Neuronal stem cell (in vitro differentiated cells): ENCODE measurements at regions not wholly inside any gene's neighbourhood (a gene's known extent, or its start where the extent isn't known, plus 50 kb on each side); places are given as distances from the start of the nearest gene placed in this dataset.
"Not testable (repeated sequence)": the region's sequence is repeated elsewhere in the genome, so short reads cannot be mapped to it uniquely, and the experiment has no call there.

Experiments
- DNase-seq: peaks from one replicate; pipeline ENCODE4 v3.0.0-alpha.2; 2013; ENCODE audit warnings: low spot score
- H2AFZ ChIP-seq: one replicate; pipeline ENCODE4 v1.6.1; 2013; ENCODE audit warnings: mild to moderate bottlenecking, low read length, inconsistent platforms
- H2AK5ac ChIP-seq: 2 replicates; pipeline ENCODE4 v1.6.1; 2013; ENCODE audit warnings: low read depth, mild to moderate bottlenecking, inconsistent platforms, low read length, moderate library complexity, mixed read lengths
- H2BK120ac ChIP-seq: 2 replicates; pipeline ENCODE4 v1.6.1; 2013; ENCODE audit warnings: low read depth, mild to moderate bottlenecking, inconsistent platforms, low read length, moderate library complexity, mixed read lengths
- H2BK12ac ChIP-seq: one replicate; pipeline ENCODE4 v1.6.1; 2013; ENCODE audit warnings: low read length, inconsistent platforms
- H2BK15ac ChIP-seq: 2 replicates; pipeline ENCODE4 v1.6.1; 2013; ENCODE audit warnings: mild to moderate bottlenecking, low read length, inconsistent platforms, mixed read lengths
- H2BK5ac ChIP-seq: one replicate; pipeline ENCODE4 v1.6.1; 2013; ENCODE audit warnings: inconsistent platforms, mild to moderate bottlenecking, low read length, moderate library complexity
- H3K14ac ChIP-seq: one replicate; pipeline ENCODE4 v1.6.1; 2013; ENCODE audit warnings: low read length, inconsistent platforms
- H3K18ac ChIP-seq: 2 replicates; pipeline ENCODE4 v1.6.1; 2013; ENCODE audit warnings: low read length, inconsistent platforms
- H3K23ac ChIP-seq: 2 replicates; pipeline ENCODE4 v1.6.1; 2013; ENCODE audit warnings: low read depth, mild to moderate bottlenecking, mixed read lengths, low read length, inconsistent platforms; ENCODE audit not compliant: poor library complexity
- H3K27ac ChIP-seq: replicated peaks from 3 replicates; pipeline ENCODE4 v1.5.1; 2013; ENCODE audit warnings: low read length, inconsistent platforms
- H3K27me3 ChIP-seq, 3 experiments: 2 replicates each; pipeline ENCODE4 v1.6.1; 2013; ENCODE audit warnings: low read length in 3 of 3, mild to moderate bottlenecking in 2 of 3, inconsistent platforms in 1 of 3, low read depth in 1 of 3, mixed read lengths in 1 of 3, moderate library complexity in 1 of 3; ENCODE audit not compliant: control insufficient read depth in 3 of 3, insufficient read depth in 3 of 3
- H3K36me3 ChIP-seq, 2 donors: replicated peaks in 1 of 2; 2 replicates each; pipeline ENCODE4 v1.6.1; 2013; ENCODE audit warnings: low read length in 2 of 2; ENCODE audit not compliant: control insufficient read depth in 2 of 2, insufficient read depth in 2 of 2
- H3K4ac ChIP-seq: 2 replicates; pipeline ENCODE4 v1.6.1; 2013; ENCODE audit warnings: inconsistent platforms, mild to moderate bottlenecking, low read length, moderate library complexity
- H3K4me1 ChIP-seq, 2 donors: 1 replicate in 1 of 2; 2 replicates in 1 of 2; pipeline ENCODE4 v1.6.1; 2013; ENCODE audit warnings: low read length in 2 of 2, low read depth in 1 of 2; ENCODE audit not compliant: control insufficient read depth in 2 of 2, insufficient read depth in 1 of 2
- H3K4me2 ChIP-seq: one replicate; pipeline ENCODE4 v1.6.1; 2013; ENCODE audit warnings: mild to moderate bottlenecking, low read length, inconsistent platforms; ENCODE audit not compliant: insufficient read depth, poor library complexity, severe bottlenecking
- H3K4me3 ChIP-seq, 2 donors: 2 replicates each; pipeline ENCODE4 v1.5.1; 2013; ENCODE audit warnings: low read length in 2 of 2, mild to moderate bottlenecking in 2 of 2, inconsistent platforms in 1 of 2, moderate library complexity in 1 of 2
- H3K79me1 ChIP-seq: one replicate; pipeline ENCODE4 v1.6.1; 2013; ENCODE audit warnings: low read depth, mild to moderate bottlenecking, inconsistent platforms, low read length, moderate library complexity
- H3K9ac ChIP-seq: one replicate; pipeline ENCODE4 v1.6.1; 2013; ENCODE audit warnings: mild to moderate bottlenecking, low read depth, low read length, inconsistent platforms; ENCODE audit not compliant: poor library complexity
- H3K9me3 ChIP-seq, 2 donors: replicated peaks in 1 of 2; 2 replicates each; pipeline versions ENCODE3 to v1.6.1; 2013; ENCODE audit warnings: low read length in 2 of 2, mild to moderate bottlenecking in 2 of 2, inconsistent platforms in 1 of 2, low read depth in 1 of 2, mixed read lengths in 1 of 2, moderate library complexity in 1 of 2; ENCODE audit not compliant: control insufficient read depth in 2 of 2, insufficient read depth in 1 of 2
- H4K8ac ChIP-seq: one replicate; pipeline ENCODE4 v1.6.1; 2013; ENCODE audit warnings: low read depth, mild to moderate bottlenecking, inconsistent platforms, low read length, moderate library complexity
- H4K91ac ChIP-seq: one replicate; pipeline ENCODE4 v1.6.1; 2013; ENCODE audit warnings: low read length, low read depth, mild to moderate bottlenecking, inconsistent platforms; ENCODE audit not compliant: poor library complexity
- WGBS, 2 donors: extraction: QIAGEN DNeasy Blood & Tissue Kit; methylation state at CpG; one replicate each; pipeline ENCODE4 v1.1.7; 2013; ENCODE audit warnings: missing lambda C conversion rate in 2 of 2, mixed read lengths in 1 of 2; ENCODE audit not compliant: insufficient read length in 2 of 2, insufficient replicate concordance in 1 of 2; ENCODE audit errors: extremely low coverage in 2 of 2; 5-methylcytosine and 5-hydroxymethylcytosine counted together

DNA sequence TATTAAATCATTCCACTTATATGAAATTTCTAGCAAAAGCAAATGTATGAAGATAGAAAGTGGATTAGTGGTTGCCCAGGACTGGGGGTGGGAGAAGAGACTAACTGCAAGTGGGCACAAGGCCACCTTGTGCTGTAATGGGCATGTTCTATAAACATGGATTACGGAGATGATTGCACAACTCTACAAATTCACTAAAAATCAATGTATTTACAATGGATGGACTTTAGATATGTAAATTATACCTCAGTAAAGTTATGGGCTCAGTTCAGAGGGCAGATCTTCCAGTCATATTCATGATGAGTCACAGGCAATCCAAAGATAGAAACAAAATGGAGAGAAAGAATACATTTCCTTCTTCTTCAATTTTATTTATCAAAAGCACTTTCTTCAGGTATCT is 173.9 kb downstream of the NDUFA12 start:
- no peak overlapping the region for H2AFZ ChIP-seq
- H3K4me3 ChIP-seq = no peak overlapping the region
- no peak for DNase-seq
- no peak overlapping the region for H3K4ac ChIP-seq
- H4K8ac ChIP-seq = no peak overlapping the region
- no peak overlapping the region for H3K27ac ChIP-seq
- no peak overlapping the region for H2BK12ac ChIP-seq
- no peak overlapping the region for H2BK120ac ChIP-seq
- no peak overlapping the region for H4K91ac ChIP-seq
- no peak overlapping the region for H2BK5ac ChIP-seq
- H3K14ac ChIP-seq = no peak overlapping the region
- no peak overlapping the region for H3K23ac ChIP-seq
- H3K79me1 ChIP-seq = no peaks in the 10 kb centered on the region
- no peak overlapping the region for H3K18ac ChIP-seq
- peaks cover 2 to 5% of the 10 kb centered on the region in 2 donors for H3K4me1 ChIP-seq
- H2AK5ac ChIP-seq = no peak overlapping the region
- no peaks in the 10 kb centered on the region for H3K9me3 ChIP-seq
- H3K4me2 ChIP-seq = no peak overlapping the region
- peaks cover 0 to 15% (median 0%) of the 10 kb centered on the region in 3 experiments for H3K27me3 ChIP-seq
- no peaks in the 10 kb centered on the region for H3K36me3 ChIP-seq
- no CpG with 5 or more reads among the region's 1 CpG for WGBS, 2 donors
- no peak overlapping the region for H3K9ac ChIP-seq
- H2BK15ac ChIP-seq = no peak overlapping the region

DNA sequence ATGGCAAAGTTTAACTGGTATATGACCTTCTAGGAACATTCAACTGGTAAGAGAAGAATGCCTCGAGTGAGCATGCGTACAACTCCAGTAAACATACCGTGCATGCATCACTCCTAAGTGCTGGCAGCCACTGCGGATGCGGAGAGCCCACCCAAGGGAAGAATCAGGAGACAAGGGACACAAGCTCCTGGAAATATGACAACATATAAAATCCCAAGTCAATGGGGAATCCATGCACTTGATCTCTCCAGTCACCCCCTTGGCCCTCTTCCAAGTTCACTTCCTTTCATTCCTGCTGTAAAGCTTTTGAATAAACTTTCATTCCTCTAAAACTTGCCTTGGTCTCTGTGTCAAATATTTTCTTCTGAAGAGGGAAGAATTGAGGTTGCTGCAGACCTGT is 168.7 kb upstream of the TMCC3 start:
- no peak overlapping the region for H3K23ac ChIP-seq
- no CpG with 5 or more reads among the region's 5 CpGs for whole genome bisulfite sequencing, 2 donors

GRCh38 chr12:94817695-94818075 is 167.3 kb upstream of the TMCC3 start:
- peaks cover 5 to 6% of the 10 kb centered on the region in 2 donors for H3K4me1 ChIP-seq
- DNase-seq = no peak
- no CpG with 5 or more reads among the region's 1 CpG for WGBS, 2 donors
- no peak overlapping the region for H4K91ac ChIP-seq
- no peak overlapping the region for H2BK120ac ChIP-seq
- H3K9me3 ChIP-seq = peaks cover 0 to 16% of the 10 kb centered on the region in 2 donors
- H3K27me3 ChIP-seq = no peaks in the 10 kb centered on the region
- no peak overlapping the region for H3K27ac ChIP-seq
- no peak overlapping the region for H3K18ac ChIP-seq
- no peak overlapping the region for H3K4ac ChIP-seq
- no peaks in the 10 kb centered on the region for H3K36me3 ChIP-seq
- no peaks in the 10 kb centered on the region for H3K79me1 ChIP-seq
- no peak overlapping the region for H2BK15ac ChIP-seq
- no peak overlapping the region for H2AK5ac ChIP-seq
- no peak overlapping the region for H4K8ac ChIP-seq
- H3K9ac ChIP-seq = no peak overlapping the region
- H3K23ac ChIP-seq = no peak overlapping the region
- H3K4me3 ChIP-seq = no peak overlapping the region
- H3K4me2 ChIP-seq = no peak overlapping the region
- H3K14ac ChIP-seq = no peak overlapping the region
- H2BK5ac ChIP-seq = no peak overlapping the region
- no peak overlapping the region for H2BK12ac ChIP-seq
- no peak overlapping the region for H2AFZ ChIP-seq

More for the DNA sequence above, 168.7 kb upstream of the TMCC3 start:
- Histone ChIP-seq H2BK120ac (no peak overlapping the region), H3K4me3 (no peak overlapping the region), H2BK12ac (no peak overlapping the region), H3K36me3 (no peaks in the 10 kb centered on the region), H3K27ac (no peak overlapping the region), H3K14ac (no peak overlapping the region), H3K9me3 (peaks cover 0 to 5% of the 10 kb centered on the region in 2 donors), H3K4me1 (peaks cover 5 to 6% of the 10 kb centered on the region in 2 donors), H3K27me3 (no peaks in the 10 kb centered on the region), H2AFZ (no peak overlapping the region), H3K9ac (no peak overlapping the region), H2BK5ac (no peak overlapping the region), H3K4me2 (no peak overlapping the region), H4K8ac (no peak overlapping the region), H2BK15ac (no peak overlapping the region), H3K18ac (no peak overlapping the region), H3K79me1 (no peaks in the 10 kb centered on the region), H3K4ac (no peak overlapping the region), H2AK5ac (no peak overlapping the region), H4K91ac (no peak overlapping the region)
- no peak for DNase-seq

- not testable (repeated sequence) for H3K27me3 ChIP-seq, H3K36me3 ChIP-seq, H3K4me1 ChIP-seq, H3K4me3 ChIP-seq, H3K27ac ChIP-seq, H2AFZ ChIP-seq, H2BK5ac ChIP-seq, H3K14ac ChIP-seq, H2BK15ac ChIP-seq, H4K8ac ChIP-seq, H2AK5ac ChIP-seq, H3K79me1 ChIP-seq, H3K18ac ChIP-seq, H3K4ac ChIP-seq, H2BK12ac ChIP-seq, H4K91ac ChIP-seq, H3K9ac ChIP-seq, H3K4me2 ChIP-seq, DNase-seq, H2BK120ac ChIP-seq, H3K23ac ChIP-seq
- no CpG with 5 or more reads among the region's 15 CpGs for WGBS, 2 donors
- H3K9me3 ChIP-seq = peaks cover 2 to 19% of the 10 kb centered on the region in 2 donors
These were observed 166.8 kb upstream of the TMCC3 start for GRCh38 chr12:94817201-94817600.
